C1 segment of cervical spinal cord (tissue), 14 donors: ENCODE measurements at regions not wholly inside any gene's neighbourhood (a gene's known extent, or its start where the extent isn't known, plus 50 kb on each side); places are given as distances from the start of the nearest gene placed in this dataset.

Experiments
- DNase-seq, 14 donors: peaks; one replicate each; lab custom pipeline; 2025; lab: John Stamatoyannopoulos, UW

- DNase-seq = no peak
These were observed 568.7 kb downstream of the MED13L start for GRCh38 chr12:115708801-115709200.

- no peak for DNase-seq
These were observed 576.5 kb downstream of the MED13L start for GRCh38 chr12:115700896-115701465.

GRCh38 chr12:115700081-115700480 is 577.4 kb downstream of the MED13L start:
- no peak for DNase-seq

- DNase-seq = no peak
These were observed 579.2 kb downstream of the MED13L start for GRCh38 chr12:115698257-115698656.

- DNase-seq = no peak
These were observed 580.2 kb downstream of the MED13L start for GRCh38 chr12:115697340-115697739.

- no peak for DNase-seq
These were observed 582.9 kb downstream of the MED13L start for GRCh38 chr12:115694564-115694963.

- no peak for DNase-seq
These were observed 583.5 kb downstream of the MED13L start for GRCh38 chr12:115693970-115694369.

- no peak for DNase-seq
These were observed 586.4 kb downstream of the MED13L start for GRCh38 chr12:115691123-115691522.

GRCh38 chr12:115687094-115687493 is 590.4 kb downstream of the MED13L start:
- DNase-seq = no peak

GRCh38 chr12:115683240-115683780 is 594.2 kb downstream of the MED13L start:
- DNase-seq = no peak

- no peak for DNase-seq
These were observed 596.5 kb downstream of the MED13L start for GRCh38 chr12:115680967-115681366.

- no peak for DNase-seq
These were observed 604.9 kb downstream of the MED13L start for GRCh38 chr12:115672506-115673080.

GRCh38 chr12:115672086-115672485 is 605.4 kb downstream of the MED13L start:
- DNase-seq = no peak

GRCh38 chr12:115670869-115671268 is 606.6 kb downstream of the MED13L start:
- no peak for DNase-seq

GRCh38 chr12:115667116-115667515 is 610.4 kb downstream of the MED13L start:
- DNase-seq = no peak

- no peak for DNase-seq
These were observed 611.3 kb downstream of the MED13L start for GRCh38 chr12:115666168-115666567.

- DNase-seq = no peak
These were observed 616.4 kb downstream of the MED13L start for GRCh38 chr12:115661112-115661511.

GRCh38 chr12:115660211-115660805 is 617.2 kb downstream of the MED13L start:
- DNase-seq = no peak

GRCh38 chr12:115659422-115659821 is 618.1 kb downstream of the MED13L start:
- DNase-seq = no peak

GRCh38 chr12:115657081-115658013 is 620.1 kb downstream of the MED13L start:
- DNase-seq = no peak

GRCh38 chr12:115650026-115650425 is 627.5 kb downstream of the MED13L start:
- no peak for DNase-seq

GRCh38 chr12:115648463-115648862 is 629.0 kb downstream of the MED13L start:
- no peak for DNase-seq
